Glomerular visceral epithelial cell (primary cell): ENCODE measurements at regions not wholly inside any gene's neighbourhood (a gene's known extent, or its start where the extent isn't known, plus 50 kb on each side); places are given as distances from the start of the nearest gene placed in this dataset.

Source experiments
- DNase-seq: peaks from one replicate; pipeline ENCODE4 v3.0.0-alpha.2; 2016; ENCODE audit errors: extremely low spot score

GRCh38 chr1:217090060-217090911, 367.1 kb upstream of the ESRRG start:
- DNase-seq, result no peak

GRCh38 chr1:217089361-217090014, 366.3 kb upstream of the ESRRG start:
- peak; percentile 65 for DNase-seq

GRCh38 chr1:217088521-217089284, 365.5 kb upstream of the ESRRG start:
- DNase-seq, result no peak

GRCh38 chr1:217088011-217088410, 364.8 kb upstream of the ESRRG start:
- DNase-seq, result no peak

- no peak for DNase-seq
Observed at GRCh38 chr1:217079584-217079983, 356.4 kb upstream of the ESRRG start.

GRCh38 chr1:217078959-217079358, 355.7 kb upstream of the ESRRG start:
- DNase-seq, result no peak

GRCh38 chr1:217078078-217078690, 355.0 kb upstream of the ESRRG start:
- peak; percentile 60 for DNase-seq

GRCh38 chr1:217077426-217077825, 354.2 kb upstream of the ESRRG start:
- no peak for DNase-seq

- peak; percentile 68 for DNase-seq
Observed at GRCh38 chr1:217076902-217077301, 353.7 kb upstream of the ESRRG start.

- no peak for DNase-seq
Observed at GRCh38 chr1:217072926-217073325, 349.7 kb upstream of the ESRRG start.

- DNase-seq, result no peak
Observed at GRCh38 chr1:217067642-217068041, 344.4 kb upstream of the ESRRG start.

GRCh38 chr1:217066794-217067193, 343.6 kb upstream of the ESRRG start:
- DNase-seq, result no peak

- no peak for DNase-seq
Observed at GRCh38 chr1:217063172-217063908, 340.1 kb upstream of the ESRRG start.

GRCh38 chr1:217062586-217062985, 339.4 kb upstream of the ESRRG start:
- no peak for DNase-seq

- DNase-seq, result no peak
Observed at GRCh38 chr1:217059401-217059800, 336.2 kb upstream of the ESRRG start.

GRCh38 chr1:217053676-217054075, 330.4 kb upstream of the ESRRG start:
- DNase-seq, result no peak

- DNase-seq, result peak; percentile 33
Observed at GRCh38 chr1:217052626-217053025, 329.4 kb upstream of the ESRRG start.

- no peak for DNase-seq
Observed at GRCh38 chr1:217052196-217052595, 329.0 kb upstream of the ESRRG start.

GRCh38 chr1:217049721-217050120, 326.5 kb upstream of the ESRRG start:
- DNase-seq, result no peak

GRCh38 chr1:217049081-217049480, 325.9 kb upstream of the ESRRG start:
- no peak for DNase-seq

- DNase-seq, result no peak
Observed at GRCh38 chr1:217048104-217048707, 325.0 kb upstream of the ESRRG start.
